ENCODE measurements at regions not wholly inside any gene's neighbourhood (a gene's known extent, or its start where the extent isn't known, plus 50 kb on each side); places are given as distances from the start of the nearest gene placed in this dataset.

GRCh38 chr18:56245866-56246580, 392.4 kb downstream of the TXNL1 start:
- no peak for TF ChIP-seq CTCF (IDR thresholded peaks at IDR 0.05)
- no peak for TF ChIP-seq POLR2A (IDR thresholded peaks at IDR 0.05)
